GM21381 (cell line): ENCODE measurements at regions not wholly inside any gene's neighbourhood (a gene's known extent, or its start where the extent isn't known, plus 50 kb on each side); places are given as distances from the start of the nearest gene placed in this dataset.
A peak's percentile ranks its signal among the peaks of the same experiment; 100 is the strongest.
"Not testable (repeated sequence)": the region's sequence is repeated elsewhere in the genome, so short reads cannot be mapped to it uniquely, and the experiment has no call there.

Experiments
- ATAC-seq: cut with Tn5 transposase; IDR thresholded peaks from one replicate; pipeline ENCODE4 v1.9.1; 2021; ENCODE audit warnings: mild to moderate bottlenecking, moderate library complexity; ENCODE audit not compliant: unreplicated experiment

DNA sequence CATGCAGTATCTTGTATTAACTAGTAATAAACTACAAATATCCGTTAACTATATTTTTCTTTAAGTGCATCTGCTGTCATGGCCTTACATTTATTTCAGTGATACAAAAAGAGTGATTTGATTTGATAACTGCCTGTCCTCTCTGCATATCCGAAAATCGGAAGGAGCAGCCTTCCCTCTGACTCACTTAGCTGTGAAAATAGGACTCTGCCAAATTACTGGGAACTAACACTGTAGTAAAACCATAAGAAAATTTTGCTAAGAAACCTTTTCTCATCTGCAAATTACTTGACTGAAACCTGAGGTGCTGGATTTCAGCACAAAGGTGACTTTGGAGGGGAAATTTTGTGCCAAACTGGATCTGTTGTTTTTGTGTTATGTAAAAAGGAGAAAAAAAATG lies 176.6 kb upstream of the MKLN1 start:
- ATAC-seq, result no peak

DNA sequence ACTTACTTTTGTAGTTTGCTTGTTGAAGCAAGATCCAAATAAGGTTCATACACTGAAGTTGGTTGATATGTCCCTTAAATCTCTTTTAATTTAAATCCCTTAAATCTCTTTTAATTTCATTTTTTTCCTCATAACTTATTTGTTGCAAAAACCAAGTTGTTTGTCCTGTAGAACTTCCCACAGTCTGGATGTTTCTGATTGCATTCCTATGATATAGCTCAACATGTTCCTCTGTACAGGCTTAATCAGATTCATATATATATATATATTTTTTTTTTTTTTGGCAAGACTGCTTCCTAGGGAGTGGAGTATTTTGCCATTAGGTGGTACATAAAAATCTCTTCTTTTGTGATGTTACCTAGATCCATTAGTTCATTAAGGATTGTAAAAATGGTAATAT lies 174.9 kb upstream of the MKLN1 start:
- no peak for ATAC-seq

DNA sequence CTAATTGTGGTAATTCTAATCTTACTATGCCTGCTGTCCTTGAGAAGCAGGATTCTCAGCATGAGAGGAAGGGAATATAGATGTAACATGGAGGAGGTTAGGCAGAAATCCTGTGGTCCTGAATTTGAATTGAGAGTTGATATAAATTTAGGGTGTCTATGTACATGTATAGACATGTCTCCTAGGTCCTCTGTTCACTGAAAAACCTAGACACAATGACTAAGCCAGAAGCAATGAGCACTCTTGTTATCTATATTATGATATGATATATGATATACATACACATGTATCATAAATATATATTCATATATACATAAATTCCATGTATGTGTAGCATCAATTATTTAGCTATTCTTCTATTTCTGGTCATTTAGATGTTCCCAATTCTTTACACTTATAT lies 173.3 kb upstream of the MKLN1 start:
- ATAC-seq, result no peak

DNA sequence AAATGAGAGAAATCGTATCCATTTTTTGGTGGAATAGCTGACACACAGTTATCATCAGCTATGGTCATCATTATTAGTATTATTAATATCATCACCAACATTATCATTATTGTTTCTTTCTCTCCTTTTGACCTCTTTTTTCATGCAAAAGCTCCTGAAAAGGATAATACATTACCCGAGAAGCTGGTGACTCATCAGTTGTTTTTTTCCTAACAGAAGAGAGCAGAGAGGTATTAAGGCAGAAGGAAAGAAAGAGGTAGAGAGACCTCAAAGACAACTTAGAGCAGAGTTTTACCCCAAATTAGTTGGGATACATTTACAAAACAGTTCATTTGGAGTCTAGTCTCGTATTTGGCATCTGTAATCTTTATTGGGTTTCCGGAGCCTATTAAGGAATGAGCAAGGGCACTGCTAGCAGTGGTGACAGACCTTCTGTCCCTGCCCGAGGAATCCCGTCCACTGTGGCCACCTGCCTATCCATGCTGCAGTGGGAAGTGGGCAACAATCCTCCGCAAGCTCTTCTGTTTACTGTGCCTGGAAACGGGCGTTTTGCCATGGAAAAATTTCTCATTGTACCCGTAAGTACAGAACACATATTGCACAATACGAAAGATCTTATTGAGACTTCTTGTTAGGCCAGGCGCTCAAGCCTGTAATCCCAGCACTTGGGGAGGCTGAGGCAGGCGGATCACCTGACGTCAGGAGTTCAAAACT lies 170.0 kb upstream of the MKLN1 start:
- ATAC-seq, result no peak

DNA sequence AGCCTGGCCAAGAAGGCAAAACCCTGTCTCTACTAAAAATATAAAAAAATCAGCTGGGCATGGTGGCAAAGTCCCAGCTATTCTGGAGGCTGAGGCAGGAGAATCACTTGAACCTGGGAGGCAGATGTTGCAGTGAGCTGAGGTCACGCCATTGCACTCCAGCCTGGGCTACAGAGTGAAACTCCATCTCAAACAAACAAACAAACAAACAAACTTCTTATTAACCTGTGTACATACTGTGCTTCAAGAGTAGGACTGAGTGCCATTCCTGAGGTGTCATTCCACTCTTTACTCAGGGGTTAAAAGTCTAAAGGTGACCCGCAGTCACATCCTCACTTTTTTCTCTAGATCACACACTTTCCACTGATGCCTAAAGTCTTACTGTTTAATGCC lies 169.4 kb upstream of the MKLN1 start:
- not testable (repeated sequence) for ATAC-seq

DNA sequence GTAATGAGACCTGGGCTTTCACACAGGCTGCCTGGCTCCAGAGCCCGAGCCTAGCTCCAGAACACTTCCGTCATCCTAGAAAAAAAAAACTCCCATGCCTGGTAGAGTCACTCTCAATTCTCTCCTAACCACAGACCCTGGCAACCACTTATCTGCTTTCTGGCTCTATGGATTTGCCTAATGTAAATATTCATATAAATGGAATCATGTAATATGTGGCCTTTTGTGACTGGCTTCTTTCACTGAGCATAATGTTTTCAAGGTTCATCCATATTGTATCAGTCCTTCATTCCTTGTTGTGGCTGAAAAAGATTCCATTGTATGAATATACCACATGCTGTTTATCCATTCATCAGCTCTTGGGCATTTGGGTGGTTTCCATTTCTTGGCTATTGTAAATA lies 167.7 kb upstream of the MKLN1 start:
- no peak for ATAC-seq

DNA sequence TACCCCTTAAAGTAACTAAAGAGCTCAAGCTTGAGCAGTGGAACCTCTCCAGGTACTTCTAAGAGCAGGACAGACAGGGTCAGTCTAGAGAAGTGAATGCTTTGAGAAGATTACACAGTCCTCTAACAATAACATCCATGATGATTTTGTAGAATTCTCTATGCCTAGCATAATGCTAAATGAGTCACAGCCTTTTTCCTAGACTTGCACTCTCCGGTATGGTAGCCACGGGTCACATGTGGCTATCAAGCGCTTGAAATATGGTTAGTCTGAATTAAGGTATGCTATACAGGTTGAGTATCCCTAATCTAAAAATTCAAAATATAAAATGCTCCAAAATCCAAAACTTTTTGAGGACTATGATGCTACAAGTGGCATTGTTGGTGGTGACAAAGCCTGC lies 166.6 kb upstream of the MKLN1 start:
- no peak for ATAC-seq

DNA sequence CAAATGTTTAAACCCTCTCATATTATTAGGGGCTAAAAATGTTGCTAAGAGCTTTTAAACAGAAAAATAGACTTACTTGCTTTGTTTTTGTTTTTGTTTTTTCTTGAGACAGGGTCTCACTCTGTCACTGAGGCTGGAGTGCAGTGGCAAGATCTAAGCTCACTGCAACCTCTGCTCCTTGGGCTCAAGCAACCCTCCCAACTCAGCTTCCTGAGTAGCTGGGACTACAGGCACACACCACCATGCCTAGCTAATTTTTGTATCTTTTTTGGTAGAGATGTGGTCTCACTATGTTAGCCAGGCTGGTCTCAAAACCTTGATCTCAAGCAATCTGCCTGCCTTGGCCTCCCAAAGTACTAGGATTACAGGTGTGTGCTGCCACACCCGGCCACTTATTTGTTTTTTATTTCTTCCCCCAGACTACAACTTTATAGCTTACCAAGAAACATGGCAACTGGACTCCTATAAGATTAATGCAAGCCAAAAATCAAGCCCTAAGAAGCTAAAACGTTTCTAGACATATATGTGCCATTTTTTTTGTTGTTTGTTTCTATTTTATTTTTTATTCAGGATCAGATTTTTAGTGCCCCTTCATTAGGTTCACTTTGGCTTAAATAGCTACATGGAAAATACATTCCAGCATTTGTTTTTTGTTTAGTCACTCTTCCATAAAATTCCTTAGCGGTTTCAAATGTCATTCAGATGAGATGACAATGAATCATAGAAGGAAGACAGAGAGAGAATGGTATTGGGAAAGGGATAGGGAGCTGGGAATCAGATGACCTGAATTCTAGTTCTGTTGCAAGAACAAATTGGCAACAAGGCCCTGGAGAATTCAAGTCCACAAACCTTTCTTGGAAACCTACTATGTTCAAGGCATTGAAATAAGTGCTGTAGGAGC lies 163.4 kb upstream of the MKLN1 start:
- no peak for ATAC-seq

DNA sequence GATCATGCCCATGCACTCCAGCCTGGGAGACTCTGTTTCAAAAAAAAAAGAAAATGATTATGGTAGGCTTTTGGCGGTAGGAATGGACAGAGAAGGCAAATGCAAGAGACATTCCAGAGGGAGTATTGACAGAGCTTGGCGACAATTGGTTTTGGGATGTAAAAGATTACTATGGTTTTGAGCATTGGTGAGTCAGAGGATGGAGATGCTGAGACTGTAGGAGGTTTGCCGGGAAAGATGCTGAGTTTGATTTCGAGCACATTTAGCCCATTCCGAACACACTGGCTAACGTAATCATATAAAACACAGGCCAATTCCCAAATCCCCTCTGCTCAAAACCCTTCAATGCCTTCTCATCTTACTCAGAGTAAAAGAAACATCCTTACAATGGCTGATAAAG lies 161.6 kb upstream of the MKLN1 start:
- no peak for ATAC-seq

DNA sequence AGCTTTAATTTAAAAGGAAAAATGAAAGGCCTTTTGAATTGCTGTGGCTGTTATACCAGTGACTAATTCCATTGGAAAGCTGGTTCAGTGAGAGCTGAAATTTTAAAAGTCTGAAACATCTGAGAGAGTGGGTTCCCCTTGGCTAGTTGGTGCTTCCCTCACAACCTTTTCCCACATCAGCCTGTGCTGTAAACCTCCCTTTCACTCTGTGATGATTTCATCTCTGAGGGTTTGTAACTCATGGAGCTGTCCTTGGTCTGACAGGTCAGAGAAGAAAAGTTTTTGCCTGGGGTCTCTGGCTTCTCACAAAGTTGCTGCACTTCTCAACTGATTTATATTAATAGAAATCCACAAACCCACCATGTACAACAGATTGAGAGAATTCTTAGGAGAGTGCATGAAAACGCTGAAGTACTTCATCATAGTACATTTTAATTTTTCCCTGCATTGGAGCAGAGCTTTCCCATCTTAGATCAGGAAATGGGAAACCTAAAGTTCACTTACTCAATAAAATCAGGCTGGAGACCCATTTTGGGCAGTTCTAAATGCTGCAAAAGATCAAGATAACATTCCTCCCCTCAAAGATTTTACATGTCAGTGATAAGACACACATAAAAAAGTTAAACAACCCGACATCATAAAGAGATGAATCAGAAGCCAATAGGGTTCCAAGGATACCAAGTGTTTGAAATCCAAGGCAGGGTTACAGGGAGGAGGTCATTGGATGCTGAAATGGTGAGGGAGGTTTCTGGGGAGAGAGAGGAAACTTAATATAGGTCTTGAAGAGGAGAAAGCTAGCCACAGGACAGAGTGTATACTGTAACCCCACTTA lies 157.0 kb upstream of the MKLN1 start:
- ATAC-seq, result no peak

DNA sequence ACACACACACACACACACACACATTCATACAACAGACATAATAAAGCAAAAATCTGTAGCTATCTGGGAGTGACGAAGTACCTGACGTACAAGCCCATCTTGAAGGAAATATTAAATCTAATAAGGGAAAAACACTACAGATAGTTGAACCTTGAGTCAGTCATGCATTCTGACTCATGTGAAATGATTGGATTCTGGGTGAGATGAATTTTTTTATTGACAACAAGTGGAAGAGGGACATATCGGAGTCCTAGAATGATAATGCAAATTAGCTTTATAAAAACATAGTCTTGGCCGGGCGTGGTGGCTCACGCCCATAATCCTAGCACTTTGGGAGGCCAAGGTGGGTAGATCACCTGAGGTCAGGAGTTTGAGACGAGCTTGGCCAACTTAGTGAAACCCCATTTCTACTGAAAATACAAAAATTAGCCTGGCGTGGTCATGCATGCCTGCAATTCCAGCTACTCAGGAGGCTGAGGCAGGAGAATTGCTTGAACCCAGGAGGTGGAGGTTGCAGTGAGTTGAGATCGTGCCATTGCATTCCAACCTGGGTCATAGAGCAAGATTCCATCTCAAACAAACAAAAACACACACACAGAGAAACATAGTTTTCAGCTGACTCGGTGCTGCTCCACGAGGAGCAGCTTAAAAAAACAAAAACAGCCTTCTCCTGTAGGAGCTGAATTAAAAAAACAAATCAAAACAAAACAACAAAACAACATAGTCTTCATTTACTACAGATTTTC lies 154.4 kb upstream of the MKLN1 start:
- no peak for ATAC-seq

DNA sequence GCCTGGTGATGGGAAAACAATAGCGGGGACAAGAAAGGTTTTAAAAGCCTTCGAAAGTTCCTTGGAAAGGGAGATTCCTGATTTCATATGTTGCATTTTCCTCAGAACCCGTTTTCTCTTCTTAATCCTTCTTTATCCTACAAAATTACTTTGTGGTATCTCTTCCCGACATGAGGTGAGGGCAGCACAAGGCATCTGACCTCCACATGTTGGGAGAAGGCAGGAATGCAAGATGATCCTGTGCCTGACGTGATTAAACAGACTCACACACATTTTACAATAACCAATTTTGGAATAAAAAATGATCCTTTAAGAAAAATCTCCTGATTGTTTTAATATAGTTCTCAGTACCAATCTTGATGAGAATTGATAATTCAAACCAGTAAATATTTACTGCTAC lies 153.3 kb upstream of the MKLN1 start:
- no peak for ATAC-seq

DNA sequence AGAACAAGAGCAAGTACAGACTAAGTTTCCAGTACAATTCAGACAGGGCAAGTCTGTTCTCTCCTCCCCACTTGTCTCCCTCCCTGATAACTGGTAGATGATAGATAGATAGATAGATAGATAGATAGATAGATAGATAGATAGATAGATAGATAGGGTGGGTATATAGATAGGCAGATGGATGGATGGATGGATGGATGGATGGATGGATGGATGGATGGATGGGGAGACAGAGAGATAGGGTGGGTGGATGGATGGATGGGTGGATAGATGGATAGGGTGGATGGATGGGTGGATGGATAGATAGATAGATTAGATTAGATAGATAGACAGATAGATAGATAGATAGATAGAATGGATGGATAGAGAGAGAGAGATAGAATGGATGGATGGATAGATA lies 152.8 kb upstream of the MKLN1 start:
- no peak for ATAC-seq

DNA sequence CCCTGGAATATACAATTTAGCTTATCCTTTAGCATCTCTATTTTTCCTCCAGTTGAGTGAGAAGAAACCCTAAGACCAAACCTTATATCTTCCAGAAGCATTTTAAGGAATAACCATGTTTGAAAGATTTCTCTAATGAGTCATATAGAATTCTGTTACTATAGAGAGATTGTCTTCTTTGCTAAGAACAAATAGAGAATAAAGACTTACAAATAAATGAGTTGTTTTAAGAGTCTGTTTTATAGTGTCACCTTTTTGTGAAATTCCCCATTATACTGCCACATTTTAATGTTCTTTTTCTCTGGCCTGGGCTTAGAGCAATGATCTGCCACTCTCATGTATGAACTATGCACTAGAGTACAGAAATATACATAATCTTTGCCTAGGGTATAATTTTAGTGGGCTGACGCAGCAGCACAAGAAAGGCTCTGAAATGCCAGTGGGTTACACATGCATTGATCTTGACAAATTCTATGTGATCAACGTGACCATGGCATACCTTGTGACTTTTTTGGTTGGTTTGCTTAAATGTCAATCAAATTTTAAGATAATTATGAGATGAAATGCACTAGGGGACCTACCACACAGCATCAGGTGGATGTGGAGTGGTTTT lies 145.1 kb upstream of the MKLN1 start:
- no peak for ATAC-seq

DNA sequence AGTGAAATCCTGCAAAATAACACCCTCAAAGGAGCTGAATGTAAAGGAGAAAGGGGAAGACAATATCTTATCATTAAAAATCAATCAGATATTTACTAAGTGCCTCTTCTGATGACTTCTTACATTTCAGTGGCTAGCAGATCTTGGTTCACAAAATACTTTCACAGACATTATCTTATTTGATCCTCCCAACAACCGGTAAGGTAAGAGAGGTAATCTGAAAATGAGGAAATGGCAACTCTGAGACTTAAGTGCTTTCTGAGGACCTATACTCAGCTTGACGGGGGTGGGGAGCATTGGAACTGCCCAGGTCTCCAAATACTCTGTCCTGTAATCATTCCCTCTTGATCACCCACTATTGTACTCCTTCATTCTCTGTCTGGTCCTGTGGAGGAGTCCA lies 144.6 kb upstream of the MKLN1 start:
- no peak for ATAC-seq

DNA sequence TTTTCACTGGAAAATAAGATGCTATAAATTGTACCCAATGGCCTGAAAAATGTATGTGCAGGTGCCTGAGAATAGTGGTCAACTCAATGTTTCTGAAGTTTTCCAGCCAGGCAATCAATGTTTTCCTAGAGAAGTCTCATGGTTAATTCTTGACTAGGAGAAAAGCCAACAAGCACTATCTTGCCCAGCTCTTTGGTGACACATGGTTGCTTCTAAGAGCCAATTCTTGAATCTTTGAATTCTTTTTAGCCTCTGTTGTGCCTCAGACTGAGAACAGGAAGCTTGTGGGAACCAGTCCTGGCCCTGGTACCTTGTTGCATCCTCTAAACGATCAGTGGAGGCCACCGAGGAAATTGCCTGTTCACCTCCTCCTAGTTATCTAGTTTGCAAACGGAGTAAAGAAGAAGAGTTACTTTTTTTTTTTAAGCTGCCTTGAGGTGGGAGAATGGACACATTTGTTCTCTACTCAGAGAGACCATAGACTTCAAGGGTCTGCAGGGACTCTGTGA lies 144.0 kb upstream of the MKLN1 start:
- ATAC-seq, result no peak

DNA sequence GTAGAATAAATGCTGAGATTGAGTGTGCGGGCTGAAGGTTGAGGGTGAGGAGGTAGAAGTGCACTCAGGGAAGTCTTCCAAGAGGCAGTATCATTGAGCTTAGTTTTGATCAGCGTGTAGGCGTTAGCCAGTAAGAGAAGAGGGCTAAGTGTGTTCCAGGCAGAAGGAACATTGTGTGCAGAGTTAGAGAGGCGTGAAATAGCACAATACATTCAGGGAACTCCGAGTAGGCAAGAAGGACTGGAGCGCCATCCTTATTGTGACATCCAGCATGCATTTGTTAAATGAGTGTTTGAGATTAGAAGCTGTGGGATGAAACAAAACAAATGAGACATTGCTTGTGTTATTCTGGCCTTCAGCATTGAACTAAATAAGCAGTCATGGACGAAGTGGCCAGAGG lies 140.9 kb upstream of the MKLN1 start:
- ATAC-seq, result no peak

DNA sequence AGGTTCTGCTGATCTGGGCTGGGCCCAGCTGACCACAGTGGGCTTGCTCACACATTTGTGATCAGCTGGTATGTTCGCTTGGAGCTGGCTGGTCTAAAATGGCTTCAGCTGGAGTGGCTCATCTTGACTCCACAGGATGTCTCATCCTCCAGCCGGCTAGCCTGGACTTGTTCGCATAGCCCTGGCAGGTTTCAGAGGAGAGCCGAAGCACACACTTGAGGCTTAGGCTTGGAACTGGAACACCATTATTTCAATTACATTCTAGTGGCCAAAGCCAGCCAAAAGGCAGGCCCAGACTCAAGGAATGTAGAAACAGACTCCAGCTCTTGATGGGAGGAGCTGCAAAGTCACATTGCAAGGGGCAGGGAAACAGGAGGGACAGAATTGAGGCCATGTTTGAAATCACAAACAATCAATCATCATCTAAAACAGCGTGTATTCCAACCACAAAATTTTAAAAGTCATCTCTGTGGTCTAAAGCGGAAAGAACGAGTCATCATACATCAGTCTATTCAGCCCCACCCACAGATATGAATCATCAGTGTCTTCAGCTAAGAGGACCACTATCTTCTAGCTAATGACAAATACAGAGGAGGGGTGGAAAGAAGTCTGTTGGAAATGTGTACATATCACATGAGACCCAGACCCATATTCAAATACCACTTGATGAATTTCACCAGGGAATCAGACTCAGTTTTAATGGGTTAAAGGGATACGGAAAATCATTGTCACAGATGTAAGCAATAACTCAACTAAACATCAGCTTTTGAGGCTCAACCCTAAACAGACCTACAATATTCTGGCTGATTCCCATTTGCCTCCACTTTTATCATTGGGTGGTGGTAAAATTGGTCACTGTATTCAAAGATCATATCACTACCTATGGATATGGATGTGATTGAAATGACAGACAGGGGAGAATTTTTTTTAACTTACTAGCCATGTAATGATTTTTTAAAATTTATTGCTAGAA lies 139.0 kb upstream of the MKLN1 start:
- ATAC-seq, result peak; percentile 80

DNA sequence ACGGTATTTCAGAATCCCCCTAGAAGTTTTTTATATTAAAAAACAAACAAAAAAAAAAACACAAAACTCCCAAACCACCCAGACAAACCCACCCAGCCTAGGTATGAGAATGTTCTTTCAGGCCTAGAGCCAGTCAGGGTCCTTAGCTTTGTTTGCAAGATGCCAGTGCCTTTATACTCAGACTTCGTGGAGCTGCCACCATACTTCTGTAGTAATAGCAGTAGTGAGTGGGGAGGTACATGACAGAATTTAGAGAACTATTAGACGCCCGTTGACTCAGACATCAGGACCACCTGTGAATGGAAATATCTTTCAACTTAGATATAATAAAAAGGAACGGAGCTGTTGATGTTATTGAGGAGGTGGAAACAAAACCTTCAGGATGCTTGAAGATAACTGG lies 138.2 kb upstream of the MKLN1 start:
- ATAC-seq, result no peak
